ENCODE measurements at regions not wholly inside any gene's neighbourhood (a gene's known extent, or its start where the extent isn't known, plus 50 kb on each side); places are given as distances from the start of the nearest gene placed in this dataset.

DNA sequence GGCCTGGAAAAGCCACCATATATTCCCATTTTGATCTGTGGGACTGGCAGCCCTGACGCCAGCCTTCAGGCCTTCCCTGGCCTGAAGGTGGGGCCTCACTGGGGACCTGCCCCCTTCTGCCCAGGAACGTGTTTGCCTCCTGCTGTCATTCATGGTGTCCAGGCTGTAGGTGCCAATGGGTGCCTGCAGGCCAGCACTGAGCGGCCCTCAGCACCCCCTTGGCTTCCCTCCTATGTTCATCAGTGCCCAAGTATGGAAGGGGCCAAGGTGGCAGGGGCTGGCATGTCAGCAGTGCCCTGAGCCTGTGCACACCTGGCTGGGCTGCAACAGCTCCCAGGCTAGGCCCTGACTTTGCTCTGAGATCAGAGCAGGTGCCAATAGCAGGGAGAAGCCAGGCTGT lies 800.3 kb upstream of the RAB6C start:
- TF ChIP-seq EZH2 (IDR thresholded peaks at IDR 0.05; ENCODE audit: borderline replicate concordance, low read depth, low read length, poor library complexity, severe bottlenecking), result no peak
- TF ChIP-seq, protein P1, sequence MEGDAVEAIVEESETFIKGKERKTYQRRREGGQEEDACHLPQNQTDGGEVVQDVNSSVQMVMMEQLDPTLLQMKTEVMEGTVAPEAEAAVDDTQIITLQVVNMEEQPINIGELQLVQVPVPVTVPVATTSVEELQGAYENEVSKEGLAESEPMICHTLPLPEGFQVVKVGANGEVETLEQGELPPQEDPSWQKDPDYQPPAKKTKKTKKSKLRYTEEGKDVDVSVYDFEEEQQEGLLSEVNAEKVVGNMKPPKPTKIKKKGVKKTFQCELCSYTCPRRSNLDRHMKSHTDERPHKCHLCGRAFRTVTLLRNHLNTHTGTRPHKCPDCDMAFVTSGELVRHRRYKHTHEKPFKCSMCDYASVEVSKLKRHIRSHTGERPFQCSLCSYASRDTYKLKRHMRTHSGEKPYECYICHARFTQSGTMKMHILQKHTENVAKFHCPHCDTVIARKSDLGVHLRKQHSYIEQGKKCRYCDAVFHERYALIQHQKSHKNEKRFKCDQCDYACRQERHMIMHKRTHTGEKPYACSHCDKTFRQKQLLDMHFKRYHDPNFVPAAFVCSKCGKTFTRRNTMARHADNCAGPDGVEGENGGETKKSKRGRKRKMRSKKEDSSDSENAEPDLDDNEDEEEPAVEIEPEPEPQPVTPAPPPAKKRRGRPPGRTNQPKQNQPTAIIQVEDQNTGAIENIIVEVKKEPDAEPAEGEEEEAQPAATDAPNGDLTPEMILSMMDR (conservative IDR thresholded peaks at IDR 0.05; ENCODE audit: low read depth, low read length), result no peak
- no TSS peak for BruUV-seq (replicated peaks)
- ChIA-PET POLR2A (ENCODE audit: low non-redundant PET) (no interaction called here), CTCF (no interaction called here)
- Histone ChIP-seq H3K27me3 (replicated peaks; ENCODE audit: insufficient read depth, low read depth, low read length, poor library complexity) (peaks cover 24% of the 10 kb centered on the region), H3K9me3 (ENCODE audit: low read depth, low read length, poor library complexity, severe bottlenecking) (no peaks in the 10 kb centered on the region), H3K27ac (ENCODE audit: low read depth, low read length, poor library complexity, severe bottlenecking) (no peak overlapping the region), H3K4me1 (ENCODE audit: insufficient read depth, low read length, poor library complexity, severe bottlenecking) (no peaks in the 10 kb centered on the region), H3K4me3 (ENCODE audit: low read depth, low read length, poor library complexity, severe bottlenecking) (no peak overlapping the region), H3K36me3 (ENCODE audit: insufficient read depth, low read length, poor library complexity, severe bottlenecking) (no peaks in the 10 kb centered on the region)
- no peak for DNase-seq (ENCODE audit: low spot score)
- intact Hi-C loops (cut with micrococcal nuclease; ENCODE audit: unreplicated experiment), result no loop called here

DNA sequence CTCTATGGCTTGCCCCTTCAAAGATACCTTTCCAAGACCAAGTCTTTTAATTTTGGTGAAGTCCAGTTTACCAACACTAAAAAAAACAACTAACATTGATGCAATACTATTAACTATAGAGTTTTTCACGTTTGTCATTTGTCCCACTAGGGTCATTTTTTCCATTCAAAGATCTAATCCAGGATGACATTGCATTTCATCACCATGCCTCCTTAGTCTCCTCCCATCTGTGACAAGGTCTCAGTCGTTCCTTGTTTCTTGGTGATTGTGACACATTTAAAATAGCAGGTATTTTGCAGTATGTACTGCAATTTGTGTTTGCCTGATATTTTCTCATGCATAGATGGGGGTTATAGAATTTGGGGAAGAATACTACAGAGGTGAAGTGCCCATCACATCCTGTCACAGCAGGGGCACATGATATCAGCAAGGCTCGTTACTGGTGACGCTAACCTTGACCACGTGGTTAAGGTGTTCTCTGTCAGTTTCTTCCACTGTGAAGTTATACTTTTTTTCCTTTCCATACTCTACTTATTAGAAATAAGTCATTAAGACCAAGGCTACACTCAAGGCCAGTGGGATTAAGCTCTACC lies 799.2 kb upstream of the RAB6C start:
- no peak for DNase-seq (ENCODE audit: low spot score)
- POLR2A ChIA-PET (ENCODE audit: low non-redundant PET), result no interaction called here
- intact Hi-C loops (cut with micrococcal nuclease; ENCODE audit: unreplicated experiment), result no loop called here
- H3K9me3 ChIP-seq (ENCODE audit: low read depth, low read length, poor library complexity, severe bottlenecking), result no peaks in the 10 kb centered on the region
- H3K4me1 ChIP-seq (ENCODE audit: insufficient read depth, low read length, poor library complexity, severe bottlenecking), result no peaks in the 10 kb centered on the region
- no TSS peak for BruUV-seq (replicated peaks)
- no peak overlapping the region for H3K4me3 ChIP-seq (ENCODE audit: low read depth, low read length, poor library complexity, severe bottlenecking)
- peaks cover 28% of the 10 kb centered on the region for H3K27me3 ChIP-seq (replicated peaks; ENCODE audit: insufficient read depth, low read depth, low read length, poor library complexity)
- CTCF ChIA-PET, result no interaction called here
- no peaks in the 10 kb centered on the region for H3K36me3 ChIP-seq (ENCODE audit: insufficient read depth, low read length, poor library complexity, severe bottlenecking)
- H3K27ac ChIP-seq (ENCODE audit: low read depth, low read length, poor library complexity, severe bottlenecking), result no peak overlapping the region
- TF ChIP-seq EZH2 (IDR thresholded peaks at IDR 0.05; ENCODE audit: borderline replicate concordance, low read depth, low read length, poor library complexity, severe bottlenecking), result no peak
- TF ChIP-seq, protein P1 (conservative IDR thresholded peaks at IDR 0.05; ENCODE audit: low read depth, low read length), result no peak

DNA sequence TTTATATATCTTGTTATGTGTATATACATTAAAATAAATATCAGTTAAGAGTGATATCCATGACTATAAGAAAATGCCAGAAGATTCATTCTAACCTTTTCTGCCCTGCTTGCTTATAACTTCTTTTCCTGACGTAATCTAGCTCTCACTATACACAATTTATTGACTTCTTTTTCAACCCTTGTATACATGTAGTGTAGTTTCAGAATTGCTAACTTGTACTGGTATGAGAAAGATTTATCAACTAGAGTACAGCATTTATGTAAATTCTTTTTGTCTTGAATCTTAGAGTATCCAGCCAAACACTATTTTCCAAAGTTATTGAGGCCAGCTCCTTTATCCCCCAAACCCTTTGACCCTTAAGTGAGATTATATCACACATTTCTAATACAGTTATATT lies 798.0 kb upstream of the RAB6C start:
- no peak overlapping the region for H3K27ac ChIP-seq (ENCODE audit: low read depth, low read length, poor library complexity, severe bottlenecking)
- H3K9me3 ChIP-seq (ENCODE audit: low read depth, low read length, poor library complexity, severe bottlenecking), result no peaks in the 10 kb centered on the region
- no peak for DNase-seq (ENCODE audit: low spot score)
- TF ChIP-seq, protein P1 (conservative IDR thresholded peaks at IDR 0.05; ENCODE audit: low read depth, low read length), result no peak
- TF ChIP-seq EZH2 (IDR thresholded peaks at IDR 0.05; ENCODE audit: borderline replicate concordance, low read depth, low read length, poor library complexity, severe bottlenecking), result no peak
- H3K4me1 ChIP-seq (ENCODE audit: insufficient read depth, low read length, poor library complexity, severe bottlenecking), result no peaks in the 10 kb centered on the region
- intact Hi-C loops (cut with micrococcal nuclease; ENCODE audit: unreplicated experiment), result no loop called here
- ChIA-PET CTCF (no interaction called here), POLR2A (ENCODE audit: low non-redundant PET) (no interaction called here)
- no peak overlapping the region for H3K4me3 ChIP-seq (ENCODE audit: low read depth, low read length, poor library complexity, severe bottlenecking)
- H3K27me3 ChIP-seq (replicated peaks; ENCODE audit: insufficient read depth, low read depth, low read length, poor library complexity), result peaks cover 40% of the 10 kb centered on the region
- no TSS peak for BruUV-seq (replicated peaks)
- H3K36me3 ChIP-seq (ENCODE audit: insufficient read depth, low read length, poor library complexity, severe bottlenecking), result no peaks in the 10 kb centered on the region

Data from A673 (cell line).